Subcutaneous abdominal adipose tissue (tissue), 5 donors: ENCODE measurements at regions not wholly inside any gene's neighbourhood (a gene's known extent, or its start where the extent isn't known, plus 50 kb on each side); places are given as distances from the start of the nearest gene placed in this dataset.

Experiments
- H3K27ac ChIP-seq: one replicate; pipeline ENCODE4 v1.7.0; 2013; ENCODE audit warnings: low read depth, mild to moderate bottlenecking, inconsistent platforms, low read length, moderate library complexity
- H3K27me3 ChIP-seq, 5 donors: one replicate each; pipeline ENCODE4 v1.7.0; 2013; ENCODE audit warnings: low read length in 5 of 5, inconsistent platforms in 1 of 5; ENCODE audit not compliant: control insufficient read depth in 5 of 5, insufficient read depth in 4 of 5
- H3K36me3 ChIP-seq, 5 donors: one replicate each; pipeline ENCODE4 v1.7.0; 2013; ENCODE audit warnings: low read length in 5 of 5; ENCODE audit not compliant: control insufficient read depth in 5 of 5, insufficient read depth in 5 of 5
- H3K4me1 ChIP-seq, 5 donors: one replicate each; pipeline ENCODE4 v1.7.0; 2013; ENCODE audit warnings: low read length in 5 of 5, mild to moderate bottlenecking in 3 of 5, moderate library complexity in 1 of 5; ENCODE audit not compliant: control insufficient read depth in 5 of 5, insufficient read depth in 5 of 5
- H3K4me3 ChIP-seq, 5 donors: one replicate each; pipeline ENCODE4 v1.7.0; 2013; ENCODE audit warnings: low read length in 5 of 5, low read depth in 1 of 5
- H3K9ac ChIP-seq, 5 donors: one replicate each; pipeline ENCODE4 v1.7.0; 2013; ENCODE audit warnings: low read length in 5 of 5, mild to moderate bottlenecking in 4 of 5, moderate library complexity in 3 of 5
- H3K9me3 ChIP-seq, 5 donors: one replicate each; pipeline ENCODE4 v1.7.0; 2013; ENCODE audit warnings: low read length in 5 of 5; ENCODE audit not compliant: control insufficient read depth in 5 of 5
- donor health status: healthy.
- donor health status: healthy.
- donor health status: healthy.
- donor health status: healthy.
- donor health status: healthy.

DNA sequence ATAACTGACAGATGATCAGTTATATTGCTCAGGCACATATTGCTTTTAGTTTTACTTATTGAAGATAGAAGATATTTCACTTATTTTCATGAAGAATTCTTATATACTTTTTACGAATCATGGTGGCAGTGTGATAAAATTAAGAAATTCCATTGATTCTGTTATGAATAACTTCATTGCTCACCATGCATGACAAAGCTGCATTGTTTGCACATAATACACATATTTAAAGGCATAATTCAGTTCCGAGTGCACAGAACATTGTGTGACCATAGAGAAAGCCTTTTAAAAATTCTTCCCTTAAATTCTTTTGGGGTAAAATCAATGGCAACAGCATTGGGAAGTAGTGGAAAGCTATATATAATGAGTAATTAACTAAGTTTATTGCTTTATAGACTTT is 82.5 kb upstream of the NAALADL2 start:
- Histone ChIP-seq H3K4me1 (no peaks in the 10 kb centered on the region), H3K27me3 (no peaks in the 10 kb centered on the region), H3K9me3 (peaks cover 0 to 3% (median 0%) of the 10 kb centered on the region in 5 donors), H3K9ac (no peak overlapping the region), H3K4me3 (no peak overlapping the region), H3K36me3 (no peaks in the 10 kb centered on the region), H3K27ac (no peak overlapping the region)

DNA sequence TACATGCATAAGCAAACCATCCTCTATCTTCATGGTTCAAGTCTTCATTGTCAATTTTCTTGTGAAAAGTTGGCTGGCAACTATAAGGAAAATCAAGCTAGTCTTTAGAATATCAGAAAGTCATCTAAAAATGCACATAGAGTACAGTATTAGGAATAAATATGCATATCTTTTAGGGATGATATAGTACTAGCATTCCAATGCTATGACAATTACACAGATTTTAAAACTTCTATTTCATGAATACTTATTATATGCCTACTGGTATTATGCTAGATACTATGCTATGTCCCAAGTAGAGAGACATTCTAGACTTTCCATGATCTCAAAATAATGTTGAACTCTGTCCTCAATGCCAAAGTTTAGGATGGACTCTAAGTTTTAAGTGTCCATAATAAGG is 81.3 kb upstream of the NAALADL2 start:
- no peak overlapping the region for H3K4me3 ChIP-seq
- H3K9me3 ChIP-seq: peaks cover 0 to 3% (median 0%) of the 10 kb centered on the region in 5 donors
- H3K36me3 ChIP-seq: no peaks in the 10 kb centered on the region
- no peaks in the 10 kb centered on the region for H3K27me3 ChIP-seq
- H3K4me1 ChIP-seq: no peaks in the 10 kb centered on the region
- no peak overlapping the region for H3K9ac ChIP-seq
- H3K27ac ChIP-seq: no peak overlapping the region

DNA sequence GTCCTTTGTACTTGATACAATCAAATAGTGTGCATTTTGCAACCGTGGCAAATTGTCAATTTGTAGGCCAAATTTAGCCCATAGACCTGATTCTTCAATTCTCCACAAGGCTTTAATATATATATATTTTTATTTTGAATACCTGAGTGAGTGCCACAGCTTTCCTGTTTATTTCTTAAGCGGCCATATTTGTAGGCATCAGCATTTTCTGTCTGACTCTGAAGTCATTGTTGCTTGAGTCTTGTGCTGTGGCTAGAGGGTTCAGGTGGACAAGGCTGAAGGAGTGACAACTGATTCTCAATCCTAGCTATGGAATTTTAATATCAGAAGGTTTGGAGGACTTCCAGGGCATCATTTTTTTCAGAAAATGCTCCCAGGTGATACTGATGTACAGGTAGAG is 75.6 kb upstream of the NAALADL2 start:
- Histone ChIP-seq H3K36me3 (no peaks in the 10 kb centered on the region), H3K4me3 (no peak overlapping the region), H3K9me3 (peaks cover 0 to 3% (median 0%) of the 10 kb centered on the region in 5 donors), H3K27me3 (no peaks in the 10 kb centered on the region), H3K4me1 (no peaks in the 10 kb centered on the region), H3K9ac (no peak overlapping the region), H3K27ac (no peak overlapping the region)

DNA sequence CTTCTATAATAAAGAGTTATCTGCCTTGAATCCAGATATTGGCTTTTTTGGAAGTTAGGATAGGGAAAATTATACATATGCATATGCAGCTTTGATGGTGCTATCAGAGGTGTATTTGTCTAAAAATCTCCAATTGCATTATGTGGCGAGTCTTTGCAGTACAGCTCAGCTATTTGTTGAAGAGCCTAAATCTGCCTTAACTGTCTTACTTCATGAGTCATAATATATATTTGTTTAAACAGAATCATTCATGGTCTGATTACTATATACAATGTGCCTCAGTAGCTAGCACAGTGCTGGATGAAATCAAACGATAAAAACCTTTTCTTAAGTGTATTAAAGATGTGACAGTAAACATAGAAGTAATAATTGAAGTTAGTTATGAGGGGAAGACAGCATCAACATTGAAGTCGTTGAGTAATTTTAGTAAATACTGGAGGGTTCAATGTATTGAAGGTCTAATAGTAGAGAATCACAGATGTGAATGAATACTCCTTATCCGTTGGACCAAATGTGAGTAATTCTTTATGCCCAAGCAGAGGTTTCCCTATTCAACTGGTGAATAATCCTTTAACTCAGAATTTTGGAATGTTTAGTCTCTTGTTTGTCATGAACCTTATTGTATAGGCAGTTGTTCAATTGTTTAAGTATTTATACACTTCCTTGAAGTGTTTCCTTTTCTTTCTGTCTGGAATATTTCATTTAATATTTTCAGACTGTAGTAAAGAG is 74.8 kb upstream of the NAALADL2 start:
- no peak overlapping the region for H3K4me3 ChIP-seq
- no peaks in the 10 kb centered on the region for H3K27me3 ChIP-seq
- H3K9me3 ChIP-seq: peaks cover 0 to 3% (median 0%) of the 10 kb centered on the region in 5 donors
- no peak overlapping the region for H3K27ac ChIP-seq
- H3K4me1 ChIP-seq: no peaks in the 10 kb centered on the region
- no peaks in the 10 kb centered on the region for H3K36me3 ChIP-seq
- H3K9ac ChIP-seq: no peak overlapping the region

DNA sequence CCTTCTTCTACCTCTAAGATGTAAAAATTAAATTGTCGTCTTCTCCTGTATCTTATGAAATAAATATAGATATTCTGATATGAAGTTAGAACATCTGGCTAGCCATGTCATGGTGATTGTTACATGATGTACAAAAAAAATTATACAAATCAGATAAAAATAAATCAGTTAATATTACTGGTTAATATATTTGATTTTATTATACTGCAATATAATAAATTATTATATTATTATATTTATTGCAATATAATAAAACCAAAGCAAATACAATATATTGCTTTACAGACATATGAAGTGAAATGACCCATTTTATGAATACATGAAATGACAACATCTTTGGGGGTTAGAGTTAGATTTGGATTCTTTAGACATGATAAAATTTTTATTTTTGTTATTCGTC is 72.3 kb upstream of the NAALADL2 start:
- H3K4me3 ChIP-seq: no peak overlapping the region
- no peak overlapping the region for H3K9ac ChIP-seq
- H3K9me3 ChIP-seq: no peaks in the 10 kb centered on the region
- no peaks in the 10 kb centered on the region for H3K27me3 ChIP-seq
- no peak overlapping the region for H3K27ac ChIP-seq
- no peaks in the 10 kb centered on the region for H3K36me3 ChIP-seq
- no peaks in the 10 kb centered on the region for H3K4me1 ChIP-seq

DNA sequence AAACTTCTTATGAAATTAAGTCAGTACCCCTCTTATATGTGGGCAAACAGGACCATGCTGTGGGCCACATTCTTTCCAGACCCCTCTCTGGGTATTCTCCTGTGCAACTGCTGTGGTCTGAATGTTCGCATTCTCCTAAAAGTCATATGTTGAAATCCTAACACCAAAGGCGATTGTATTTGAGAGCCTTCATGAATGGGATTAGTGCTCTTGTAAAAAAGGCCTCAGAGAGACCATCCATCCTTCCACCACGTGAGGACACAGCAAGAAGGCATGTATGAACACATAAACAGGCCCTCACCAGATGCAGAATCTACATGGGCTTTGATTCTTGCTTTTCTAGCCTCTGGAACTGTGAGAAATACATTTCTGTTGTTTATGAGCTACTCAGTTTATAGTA is 68.0 kb upstream of the NAALADL2 start:
- Histone ChIP-seq H3K27me3 (no peaks in the 10 kb centered on the region), H3K9me3 (no peaks in the 10 kb centered on the region), H3K36me3 (no peaks in the 10 kb centered on the region), H3K4me1 (no peaks in the 10 kb centered on the region), H3K27ac (no peak overlapping the region), H3K4me3 (no peak overlapping the region), H3K9ac (no peak overlapping the region)

DNA sequence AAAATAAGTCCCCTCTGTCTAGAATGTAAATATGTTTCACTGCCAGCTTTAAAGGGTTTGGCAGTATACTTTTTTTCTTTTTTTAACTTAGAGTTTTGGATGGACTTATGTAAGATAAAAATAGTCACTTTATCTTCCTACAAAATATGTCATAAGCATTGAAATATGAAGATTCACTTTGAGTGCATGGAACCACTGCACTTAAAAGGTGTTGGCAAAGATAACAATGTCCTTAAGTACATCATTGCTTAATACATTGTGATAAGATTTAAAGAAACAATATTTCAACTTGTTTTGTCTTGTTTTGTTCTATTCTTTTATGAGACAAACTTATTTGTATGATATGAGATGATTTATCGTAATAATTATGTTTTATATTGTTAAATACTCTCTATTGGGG is 66.3 kb upstream of the NAALADL2 start:
- Histone ChIP-seq H3K9me3 (peaks cover 0 to 3% (median 0%) of the 10 kb centered on the region in 5 donors), H3K36me3 (no peaks in the 10 kb centered on the region), H3K27ac (no peak overlapping the region), H3K4me3 (no peak overlapping the region), H3K27me3 (no peaks in the 10 kb centered on the region), H3K9ac (no peak overlapping the region), H3K4me1 (no peaks in the 10 kb centered on the region)
